HL-60/S4 (cell line): ENCODE measurements at regions not wholly inside any gene's neighbourhood (a gene's known extent, or its start where the extent isn't known, plus 50 kb on each side); places are given as distances from the start of the nearest gene placed in this dataset.

ENCODE experiments used
- in situ Hi-C: fragments of 300-500 bp; cut with MboI; formaldehyde crosslinking; loops from 2 replicates; pipeline ENCODE4 v1.14.3; 2022; ENCODE audit warnings: low sequenced_read_pairs

GRCh38 chr3:127484601-127485388, 105.7 kb downstream of the TPRA1 start:
- in situ Hi-C loops, result no loop called here

GRCh38 chr3:127483902-127484591, 106.5 kb downstream of the TPRA1 start:
- in situ Hi-C loops, result no loop called here

GRCh38 chr3:127483005-127483641, 107.4 kb downstream of the TPRA1 start:
- in situ Hi-C loops, result no loop called here

GRCh38 chr3:127482216-127483004, 108.1 kb downstream of the TPRA1 start:
- in situ Hi-C loops, result no loop called here

- in situ Hi-C loops, result no loop called here
These were observed 110.2 kb downstream of the TPRA1 start for GRCh38 chr3:127480196-127480954.

- in situ Hi-C loops, result no loop called here
These were observed 111.1 kb downstream of the TPRA1 start for GRCh38 chr3:127479449-127479848.

GRCh38 chr3:127478922-127479321, 111.6 kb downstream of the TPRA1 start:
- in situ Hi-C loops, result no loop called here

- in situ Hi-C loops, result no loop called here
These were observed 113.1 kb downstream of the TPRA1 start for GRCh38 chr3:127477396-127477795.

GRCh38 chr3:127476936-127477335, 113.6 kb downstream of the TPRA1 start:
- in situ Hi-C loops, result no loop called here

- in situ Hi-C loops, result no loop called here
These were observed 114.4 kb downstream of the TPRA1 start for GRCh38 chr3:127475975-127476705.

- in situ Hi-C loops, result no loop called here
These were observed 115.1 kb downstream of the TPRA1 start for GRCh38 chr3:127475391-127475790.

- in situ Hi-C loops, result no loop called here
These were observed 117.1 kb downstream of the TPRA1 start for GRCh38 chr3:127473244-127474024.

- in situ Hi-C loops, result no loop called here
These were observed 118.0 kb downstream of the TPRA1 start for GRCh38 chr3:127472506-127472905.

- in situ Hi-C loops, result no loop called here
These were observed 119.4 kb downstream of the TPRA1 start for GRCh38 chr3:127471142-127471541.

- in situ Hi-C loops, result no loop called here
These were observed 120.8 kb downstream of the TPRA1 start for GRCh38 chr3:127469760-127470159.

- in situ Hi-C loops, result no loop called here
These were observed 123.1 kb downstream of the TPRA1 start for GRCh38 chr3:127467391-127467790.

GRCh38 chr3:127464642-127465041, 125.9 kb downstream of the TPRA1 start:
- in situ Hi-C loops, result no loop called here

GRCh38 chr3:127462111-127462655, 128.3 kb downstream of the TPRA1 start:
- in situ Hi-C loops, result no loop called here
